Transverse colon (tissue), 4 donors: ENCODE measurements at regions not wholly inside any gene's neighbourhood (a gene's known extent, or its start where the extent isn't known, plus 50 kb on each side); places are given as distances from the start of the nearest gene placed in this dataset.

Source experiments
- DNase-seq: peaks from one replicate; pipeline ENCODE4 v3.0.0-alpha.2; 2019
- H3K27ac ChIP-seq, 4 donors: fragments of 200-600 bp; sonication (generic); 2 replicates each; pipeline ENCODE4 v1.5.1; 2016 to 2018; ENCODE audit warnings: inconsistent platforms in 4 of 4
- H3K27me3 ChIP-seq: fragments of 200-600 bp; sonication (generic); 2 replicates; pipeline ENCODE4 v1.5.1; 2017; ENCODE audit warnings: inconsistent platforms
- H3K36me3 ChIP-seq, 4 donors: fragments of 200-600 bp; sonication (generic); 2 replicates each; pipeline ENCODE4 v1.5.1; 2017 to 2019; ENCODE audit warnings: inconsistent platforms in 4 of 4
- H3K4me1 ChIP-seq, 4 donors: fragments of 200-600 bp; sonication (generic); 2 replicates each; pipeline ENCODE4 v1.5.1; 2017 to 2020; ENCODE audit warnings: inconsistent platforms in 4 of 4
- H3K4me3 ChIP-seq, 4 donors: fragments of 200-600 bp; sonication (generic); 1 replicate in 1 of 4; 2 replicates in 3 of 4; pipeline versions ENCODE4 v1.5.1 to v1.6.1; 2017 to 2019; ENCODE audit warnings: inconsistent platforms in 4 of 4
- H3K9me3 ChIP-seq, 2 donors: fragments of 200-600 bp; sonication (generic); 2 replicates each; pipeline ENCODE4 v1.5.1; 2017 to 2019; ENCODE audit warnings: inconsistent platforms in 2 of 2
- CTCF ChIP-seq, 5 experiments: fragments of 200-600 bp in 3 of 5; fragments of 450-650 bp in 2 of 5; sonication (generic) in 3 of 5; IDR thresholded peaks; 1 replicate in 2 of 5; 2 replicates in 3 of 5; pipeline ENCODE4 v1.5.1; 2016 to 2017; ENCODE audit warnings: antibody characterized with exemption in 5 of 5, inconsistent platforms in 3 of 5, mild to moderate bottlenecking in 2 of 5, moderate library complexity in 1 of 5
- EP300 ChIP-seq: sonication (generic); formaldehyde crosslinking; IDR thresholded peaks from one replicate; pipeline ENCODE4 v1.6.1; 2017; ENCODE audit warnings: antibody characterized with exemption, low read depth
- POLR2A ChIP-seq: fragments of 450-650 bp; IDR thresholded peaks from one replicate; pipeline ENCODE4 v1.6.1; 2016; ENCODE audit warnings: antibody characterized with exemption, mild to moderate bottlenecking, moderate library complexity
- POLR2AphosphoS5 ChIP-seq, 3 donors: sonication (generic); formaldehyde crosslinking; IDR thresholded peaks; one replicate each; pipeline ENCODE4 v1.6.1; 2016; ENCODE audit warnings: antibody characterized with exemption in 3 of 3
- WGBS, 2 donors: methylation state at CpG; one replicate each; pipeline ENCODE4 v1.1.5; 2018; ENCODE audit warnings: low coverage in 1 of 2; 5-methylcytosine and 5-hydroxymethylcytosine counted together
- in situ Hi-C, 4 donors: fragments of 200-750 bp; cut with MboI; loops; one replicate each; pipeline versions ENCODE4 v1.15.0 to v1.15.1; 2017; ENCODE audit warnings: low sequenced_read_pairs in 3 of 4, low pct_ligation_motif_present in 1 of 4, low pct_unique_long_range_greater_than_20kb in 1 of 4
- intact Hi-C: fragments of 100-400 bp; cut with DNase I; formaldehyde crosslinking; loops from one replicate; pipeline ENCODE4 v1.15.1; 2023; ENCODE audit warnings: low total_unique reads

- no peaks in the 10 kb centered on the region for H3K27me3 ChIP-seq
- no peaks in the 10 kb centered on the region for H3K4me1 ChIP-seq
- WGBS, 2 donors, result 76 to 83% methylated on average over 2 of the region's 2 CpGs
- H3K36me3 ChIP-seq, result no peaks in the 10 kb centered on the region
- no peak overlapping the region for H3K27ac ChIP-seq
- H3K4me3 ChIP-seq, result no peak overlapping the region
- no peak for DNase-seq
- in situ Hi-C loops (no loop called here), intact Hi-C loops (no loop called here)
- H3K9me3 ChIP-seq, result no peaks in the 10 kb centered on the region
- TF ChIP-seq EP300 (no peak), POLR2A (no peak), POLR2AphosphoS5 (IDR thresholded peaks at IDR 0.05) (no peak), CTCF (IDR thresholded peaks at IDR 0.05) (no peak)
Measured at GRCh38 chr4:170610434-170610833, 520.7 kb upstream of the AADAT start.

- Histone ChIP-seq H3K9me3 (no peaks in the 10 kb centered on the region), H3K27ac (no peak overlapping the region), H3K4me3 (no peak overlapping the region), H3K4me1 (no peaks in the 10 kb centered on the region), H3K27me3 (no peaks in the 10 kb centered on the region), H3K36me3 (no peaks in the 10 kb centered on the region)
- DNase-seq, result no peak
- 85 to 90% methylated on average over 4 of the region's 4 CpGs for WGBS, 2 donors
- in situ Hi-C loops, result no loop called here
- intact Hi-C loops, result no loop called here
- TF ChIP-seq EP300, result no peak
- TF ChIP-seq POLR2A, result no peak
- no peak for TF ChIP-seq POLR2AphosphoS5 (IDR thresholded peaks at IDR 0.05)
- no peak for TF ChIP-seq CTCF (IDR thresholded peaks at IDR 0.05)
Measured at GRCh38 chr4:170599894-170600293, 510.1 kb upstream of the AADAT start.

DNA sequence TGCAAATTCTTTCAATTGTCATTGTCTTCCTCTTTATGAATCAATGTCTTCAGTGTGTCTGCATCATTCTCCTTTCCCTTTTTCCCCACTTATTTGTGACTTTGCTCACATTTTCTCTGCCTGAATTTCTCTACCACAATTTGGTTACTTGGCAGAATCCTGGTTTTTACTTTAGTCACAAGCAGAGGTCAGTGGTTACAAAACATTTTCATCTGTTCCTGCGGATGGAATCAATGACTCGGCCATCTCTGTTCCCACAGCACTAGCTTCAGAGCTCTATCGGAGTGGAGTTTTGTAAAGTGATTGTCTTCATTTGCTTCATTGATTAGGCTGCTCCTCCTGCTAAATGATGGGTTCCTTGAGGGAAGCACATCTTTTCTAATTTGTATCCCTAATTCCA is 501.3 kb upstream of the AADAT start:
- no peaks in the 10 kb centered on the region for H3K36me3 ChIP-seq
- intact Hi-C loops, result no loop called here
- TF ChIP-seq POLR2A (no peak), EP300 (no peak), POLR2AphosphoS5 (IDR thresholded peaks at IDR 0.05) (no peak), CTCF (IDR thresholded peaks at IDR 0.05) (no peak)
- no peak for DNase-seq
- no peak overlapping the region for H3K27ac ChIP-seq
- no peaks in the 10 kb centered on the region for H3K27me3 ChIP-seq
- WGBS, 2 donors, result 89% methylated on average over 3 of the region's 3 CpGs; no CpG with 5 or more reads in 1 of the 2 donors
- H3K4me1 ChIP-seq, result no peaks in the 10 kb centered on the region
- H3K9me3 ChIP-seq, result no peaks in the 10 kb centered on the region
- in situ Hi-C loops, result no loop called here
- H3K4me3 ChIP-seq, result no peak overlapping the region

DNA sequence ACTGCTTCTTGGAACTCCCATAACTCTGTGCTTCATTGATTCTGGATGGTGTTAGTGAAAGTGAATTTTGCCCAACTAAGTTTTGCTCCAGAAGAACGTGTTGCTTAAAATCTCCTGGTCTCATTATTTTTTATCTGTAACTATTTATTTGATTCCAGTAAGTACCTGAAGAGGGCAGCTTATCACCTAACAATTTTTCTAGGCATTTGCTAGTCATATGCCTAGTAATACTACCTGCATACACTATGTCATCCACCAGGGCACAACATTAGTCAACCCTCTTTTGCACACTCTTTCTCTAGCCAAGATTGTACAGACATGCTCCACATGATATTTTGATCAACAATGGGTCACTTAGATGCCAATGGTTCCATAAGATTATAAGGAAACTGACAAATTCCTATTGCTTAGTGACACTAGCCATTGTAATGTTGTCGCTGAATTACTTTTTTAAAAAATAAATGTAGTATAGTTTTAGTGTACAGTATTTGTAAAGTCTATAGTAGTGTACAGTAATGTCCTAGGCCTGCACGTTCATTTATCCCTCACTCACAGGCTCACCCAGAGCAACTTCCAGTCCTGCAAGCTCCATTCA is 499.9 kb upstream of the AADAT start:
- WGBS, 2 donors, result 59 to 61% methylated on average over 3 of the region's 3 CpGs
- H3K4me3 ChIP-seq, result no peak overlapping the region
- in situ Hi-C loops, result no loop called here
- no peak overlapping the region for H3K27ac ChIP-seq
- no peaks in the 10 kb centered on the region for H3K36me3 ChIP-seq
- intact Hi-C loops, result no loop called here
- H3K9me3 ChIP-seq, result no peaks in the 10 kb centered on the region
- no peaks in the 10 kb centered on the region for H3K4me1 ChIP-seq
- peak in 3 of 5 experiments; percentile 20 to 35 (median 25) for TF ChIP-seq CTCF (IDR thresholded peaks at IDR 0.05)
- TF ChIP-seq POLR2AphosphoS5 (IDR thresholded peaks at IDR 0.05), result no peak
- TF ChIP-seq EP300, result no peak
- TF ChIP-seq POLR2A, result no peak
- H3K27me3 ChIP-seq, result no peaks in the 10 kb centered on the region
- no peak for DNase-seq
